MM.1S (cell line): ENCODE measurements at regions not wholly inside any gene's neighbourhood (a gene's known extent, or its start where the extent isn't known, plus 50 kb on each side); places are given as distances from the start of the nearest gene placed in this dataset.

Experiments
- DNase-seq: peaks from one replicate; pipeline ENCODE4 v3.0.0-alpha.2; 2015
- H2AFZ ChIP-seq: fragments of 300-600 bp; sonication (generic); 2 replicates; pipeline ENCODE4 v1.6.0; 2016; ENCODE audit warnings: antibody characterized with exemption, low read length
- H3F3A ChIP-seq: fragments of 300-600 bp; sonication (generic); 2 replicates; pipeline ENCODE4 v1.6.1; 2016; ENCODE audit warnings: mild to moderate bottlenecking, antibody characterized with exemption, low read length, moderate library complexity, mixed read lengths; ENCODE audit not compliant: insufficient read depth
- H3K27ac ChIP-seq: fragments of 300-600 bp; sonication (generic); 2 replicates; pipeline ENCODE4 v1.5.1; 2016; ENCODE audit warnings: mild to moderate bottlenecking, low read length
- H3K27me3 ChIP-seq: fragments of 300-600 bp; sonication (generic); replicated peaks from 2 replicates; pipeline ENCODE4 v1.6.0; 2016; ENCODE audit warnings: low read length; ENCODE audit not compliant: insufficient read depth
- H3K36me3 ChIP-seq: fragments of 300-600 bp; sonication (generic); replicated peaks from 2 replicates; pipeline ENCODE4 v1.6.1; 2016; ENCODE audit warnings: mild to moderate bottlenecking, low read length, mixed read lengths; ENCODE audit not compliant: insufficient read depth
- H3K4me1 ChIP-seq: fragments of 300-600 bp; sonication (generic); 2 replicates; pipeline ENCODE4 v1.6.1; 2016; ENCODE audit warnings: low read length, mixed read lengths
- H3K4me2 ChIP-seq: fragments of 300-600 bp; sonication (generic); 2 replicates; pipeline ENCODE4 v1.6.0; 2016; ENCODE audit warnings: low read depth, low read length
- H3K4me3 ChIP-seq: fragments of 300-600 bp; sonication (generic); 2 replicates; pipeline ENCODE4 v1.5.1; 2016; ENCODE audit warnings: low read length, mixed read lengths
- H3K79me2 ChIP-seq: fragments of 300-600 bp; sonication (generic); 2 replicates; pipeline ENCODE4 v1.6.1; 2016; ENCODE audit warnings: mixed run types, low read length, mixed read lengths
- H3K9ac ChIP-seq: fragments of 300-600 bp; sonication (generic); 2 replicates; pipeline ENCODE4 v1.6.1; 2016; ENCODE audit warnings: low read length, mixed read lengths
- H3K9me2 ChIP-seq: fragments of 300-600 bp; sonication (generic); replicated peaks from 2 replicates; pipeline ENCODE4 v1.6.1; 2016; ENCODE audit warnings: mild to moderate bottlenecking, low read length, mixed read lengths; ENCODE audit not compliant: insufficient read depth
- H3K9me3 ChIP-seq: fragments of 300-600 bp; sonication (generic); replicated peaks from 2 replicates; pipeline ENCODE4 v1.6.1; 2016; ENCODE audit warnings: mild to moderate bottlenecking, low read length, mixed read lengths; ENCODE audit not compliant: insufficient read depth
- H4K20me1 ChIP-seq: fragments of 300-600 bp; sonication (generic); 2 replicates; pipeline ENCODE4 v1.6.1; 2016; ENCODE audit warnings: mild to moderate bottlenecking, low read length, moderate library complexity, mixed read lengths; ENCODE audit not compliant: insufficient read depth
- EZH2 ChIP-seq: fragments of 300-600 bp; sonication (generic); optimal IDR thresholded peaks from 2 replicates; pipeline ENCODE3; 2017; ENCODE audit warnings: low read depth, mild to moderate bottlenecking, antibody characterized with exemption, low read length, mixed read lengths
- EZH2phosphoT487 ChIP-seq: fragments of 300-600 bp; sonication (generic); IDR thresholded peaks from 2 replicates; pipeline ENCODE4 v1.6.1; 2018; ENCODE audit warnings: antibody characterized with exemption, low read length
- TF ChIP-seq, protein P1 (sequence below): fragments of 300-600 bp; sonication (generic); IDR thresholded peaks from 2 replicates; pipeline ENCODE4 v1.5.1; 2016; ENCODE audit warnings: antibody characterized with exemption, low read length, mixed read lengths

- no peaks in the 10 kb centered on the region for H3K9me3 ChIP-seq
- H3K27ac ChIP-seq: no peak overlapping the region
- H3K4me3 ChIP-seq: no peak overlapping the region
- no peak for TF ChIP-seq EZH2phosphoT487
- no peak for TF ChIP-seq EZH2
- TF ChIP-seq, protein P1, sequence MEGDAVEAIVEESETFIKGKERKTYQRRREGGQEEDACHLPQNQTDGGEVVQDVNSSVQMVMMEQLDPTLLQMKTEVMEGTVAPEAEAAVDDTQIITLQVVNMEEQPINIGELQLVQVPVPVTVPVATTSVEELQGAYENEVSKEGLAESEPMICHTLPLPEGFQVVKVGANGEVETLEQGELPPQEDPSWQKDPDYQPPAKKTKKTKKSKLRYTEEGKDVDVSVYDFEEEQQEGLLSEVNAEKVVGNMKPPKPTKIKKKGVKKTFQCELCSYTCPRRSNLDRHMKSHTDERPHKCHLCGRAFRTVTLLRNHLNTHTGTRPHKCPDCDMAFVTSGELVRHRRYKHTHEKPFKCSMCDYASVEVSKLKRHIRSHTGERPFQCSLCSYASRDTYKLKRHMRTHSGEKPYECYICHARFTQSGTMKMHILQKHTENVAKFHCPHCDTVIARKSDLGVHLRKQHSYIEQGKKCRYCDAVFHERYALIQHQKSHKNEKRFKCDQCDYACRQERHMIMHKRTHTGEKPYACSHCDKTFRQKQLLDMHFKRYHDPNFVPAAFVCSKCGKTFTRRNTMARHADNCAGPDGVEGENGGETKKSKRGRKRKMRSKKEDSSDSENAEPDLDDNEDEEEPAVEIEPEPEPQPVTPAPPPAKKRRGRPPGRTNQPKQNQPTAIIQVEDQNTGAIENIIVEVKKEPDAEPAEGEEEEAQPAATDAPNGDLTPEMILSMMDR: no peak
- H2AFZ ChIP-seq: no peak overlapping the region
- no peaks in the 10 kb centered on the region for H3K9me2 ChIP-seq
- no peak overlapping the region for H3K4me2 ChIP-seq
- no peaks in the 10 kb centered on the region for H3K36me3 ChIP-seq
- H3K27me3 ChIP-seq: no peaks in the 10 kb centered on the region
- no peaks in the 10 kb centered on the region for H3F3A ChIP-seq
- DNase-seq: no peak
- no peaks in the 10 kb centered on the region for H3K4me1 ChIP-seq
- no peaks in the 10 kb centered on the region for H4K20me1 ChIP-seq
- H3K9ac ChIP-seq: no peak overlapping the region
- H3K79me2 ChIP-seq: no peaks in the 10 kb centered on the region
Observed at GRCh38 chr2:145666552-145666951, 1146.6 kb upstream of the ZEB2 start.

DNA sequence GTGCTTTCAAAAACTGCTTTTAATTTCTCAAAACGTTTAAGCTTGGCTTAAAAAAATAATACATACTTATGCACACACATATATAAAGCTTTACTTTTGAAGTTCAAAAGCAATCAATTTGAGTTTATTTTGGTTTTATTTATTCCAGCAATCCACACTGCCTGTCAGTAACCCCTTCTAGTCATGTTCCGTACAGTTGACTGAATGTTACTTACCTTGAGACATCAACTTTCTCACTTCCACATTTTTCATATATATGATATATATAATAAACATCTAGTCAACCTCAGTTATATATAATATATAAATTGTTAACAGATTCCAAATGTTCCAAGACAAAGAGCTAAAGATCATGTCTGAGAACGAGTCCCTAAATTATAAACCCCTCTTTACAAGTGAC is 1137.3 kb upstream of the ZEB2 start:
- Histone ChIP-seq H3F3A (no peaks in the 10 kb centered on the region), H2AFZ (no peak overlapping the region), H3K27me3 (no peaks in the 10 kb centered on the region), H3K9ac (no peak overlapping the region), H4K20me1 (no peaks in the 10 kb centered on the region), H3K4me3 (no peak overlapping the region), H3K4me2 (no peak overlapping the region), H3K9me2 (no peaks in the 10 kb centered on the region), H3K79me2 (no peaks in the 10 kb centered on the region), H3K27ac (no peak overlapping the region), H3K36me3 (no peaks in the 10 kb centered on the region), H3K4me1 (no peaks in the 10 kb centered on the region), H3K9me3 (no peaks in the 10 kb centered on the region)
- no peak for DNase-seq
- no peak for TF ChIP-seq EZH2phosphoT487
- TF ChIP-seq, protein P1: no peak
- TF ChIP-seq EZH2: no peak

GRCh38 chr2:145655165-145655765 is 1135.3 kb upstream of the ZEB2 start:
- Histone ChIP-seq H3K9me2 (no peaks in the 10 kb centered on the region), H3K79me2 (no peaks in the 10 kb centered on the region), H2AFZ (no peak overlapping the region), H3K4me2 (no peak overlapping the region), H3K9ac (no peak overlapping the region), H3K4me1 (no peaks in the 10 kb centered on the region), H3K4me3 (no peak overlapping the region), H3K36me3 (no peaks in the 10 kb centered on the region), H3K9me3 (no peaks in the 10 kb centered on the region), H3K27ac (no peak overlapping the region), H3K27me3 (no peaks in the 10 kb centered on the region), H4K20me1 (no peaks in the 10 kb centered on the region), H3F3A (no peaks in the 10 kb centered on the region)
- no peak for DNase-seq
- TF ChIP-seq EZH2 (no peak), EZH2phosphoT487 (no peak)
- TF ChIP-seq, protein P1: no peak
